Stimulated activated CD4-positive, alpha-beta T cell treated with anti-CD3 and anti-CD28 coated beads, TNF-alpha, amount 100 ng/mL, for 4 hours (primary cell): ENCODE measurements at regions not wholly inside any gene's neighbourhood (a gene's known extent, or its start where the extent isn't known, plus 50 kb on each side); places are given as distances from the start of the nearest gene placed in this dataset.
"Not testable (repeated sequence)": the region's sequence is repeated elsewhere in the genome, so short reads cannot be mapped to it uniquely, and the experiment has no call there.

Source experiments
- DNase-seq, 3 experiments: peaks; one replicate each; pipeline ENCODE4 v3.0.0-alpha.2; 2020; ENCODE audit warnings: low read depth in 3 of 3

DNA sequence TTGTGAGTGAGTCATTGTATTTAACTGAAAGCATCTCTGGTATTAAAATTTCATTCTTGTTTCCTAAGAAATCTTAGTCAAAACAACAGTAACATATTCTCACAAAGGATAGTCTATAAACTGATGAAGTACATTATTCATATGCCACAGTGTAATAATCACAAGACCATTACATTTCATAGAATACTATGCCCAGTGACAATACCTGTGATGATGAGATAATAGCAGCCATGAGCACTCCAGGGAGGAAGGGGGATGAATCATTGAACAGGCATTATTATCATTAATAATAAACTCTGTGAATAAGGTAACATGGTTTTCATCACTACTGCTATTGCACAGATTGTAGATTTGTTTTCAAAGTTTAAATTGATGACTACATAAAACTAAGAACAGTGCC lies 667.9 kb downstream of the EPM2A start:
- DNase-seq, result no peak

DNA sequence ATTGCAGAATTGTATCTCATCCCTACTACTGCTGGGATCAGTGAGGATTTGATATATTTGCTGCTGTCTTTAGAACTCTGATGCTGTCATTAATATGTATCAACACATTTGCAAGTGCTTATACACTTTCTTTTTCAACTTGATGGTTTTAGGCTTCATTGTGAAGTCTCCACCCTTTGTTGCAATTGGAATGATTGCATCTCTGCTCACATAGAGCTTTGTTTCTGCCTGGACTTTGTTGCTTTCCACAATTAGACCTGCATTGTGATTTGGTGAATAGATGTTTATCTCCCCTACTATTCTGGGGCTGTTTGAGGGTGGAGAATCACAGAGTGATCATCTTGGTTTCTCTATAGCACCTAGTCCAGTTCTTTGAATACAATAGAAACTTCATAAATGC lies 666.7 kb downstream of the EPM2A start:
- no peak for DNase-seq

DNA sequence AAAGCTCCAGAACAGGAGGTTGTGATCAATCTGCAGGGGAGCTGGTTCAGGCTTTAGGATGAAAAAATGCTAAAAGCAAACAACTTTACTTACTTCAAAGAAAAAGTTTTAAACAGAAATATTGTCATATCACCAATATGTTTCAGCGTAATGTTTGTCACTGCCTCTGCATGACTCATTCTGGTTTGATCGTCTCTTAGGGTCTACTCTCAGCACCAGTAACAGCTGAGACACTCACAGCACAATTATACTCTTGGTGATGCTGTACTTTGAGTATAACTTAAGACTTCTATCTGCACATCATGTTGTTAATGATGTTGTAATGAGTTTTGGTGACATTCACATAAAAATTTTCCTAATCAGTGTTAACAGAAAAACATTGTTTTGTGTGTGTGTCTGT lies 665.4 kb downstream of the EPM2A start:
- no peak for DNase-seq

DNA sequence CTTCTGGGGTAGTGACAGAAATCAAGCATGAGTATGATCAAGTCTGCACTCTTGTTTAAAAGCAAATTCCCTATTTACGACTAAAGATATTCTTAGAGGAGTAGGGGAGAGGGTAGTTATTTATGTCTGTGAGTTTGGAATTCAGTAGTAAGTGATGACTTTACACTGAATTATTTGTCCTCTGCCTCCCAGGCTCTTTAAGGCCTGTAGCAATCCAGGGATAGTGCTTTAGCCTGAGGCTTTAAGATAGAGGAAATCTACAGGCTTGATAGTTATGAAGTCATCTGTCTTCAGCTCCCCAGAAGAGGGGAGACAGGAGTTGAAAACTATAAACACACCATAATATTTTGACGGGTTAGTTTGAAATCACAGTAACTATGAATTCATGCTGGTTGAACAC lies 664.5 kb downstream of the EPM2A start:
- no peak for DNase-seq

DNA sequence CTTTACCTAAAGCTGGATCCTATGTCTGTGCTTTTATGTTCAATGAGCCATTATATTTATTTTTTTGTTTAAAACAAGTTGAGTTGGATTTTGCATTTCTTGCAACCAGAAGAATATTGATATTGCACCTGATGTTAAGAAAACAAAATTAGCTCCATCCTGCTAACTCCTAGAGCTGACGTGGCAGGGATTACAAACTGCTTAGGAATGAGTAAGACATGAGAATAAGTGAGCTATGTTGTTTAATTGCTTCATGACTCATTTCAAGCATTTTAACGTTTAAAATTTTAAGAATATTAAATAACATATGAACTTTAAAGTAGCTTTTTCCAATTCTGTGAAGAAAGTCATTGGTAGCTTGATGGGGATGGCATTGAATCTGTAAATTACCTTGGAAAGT lies 663.5 kb downstream of the EPM2A start:
- no peak for DNase-seq

DNA sequence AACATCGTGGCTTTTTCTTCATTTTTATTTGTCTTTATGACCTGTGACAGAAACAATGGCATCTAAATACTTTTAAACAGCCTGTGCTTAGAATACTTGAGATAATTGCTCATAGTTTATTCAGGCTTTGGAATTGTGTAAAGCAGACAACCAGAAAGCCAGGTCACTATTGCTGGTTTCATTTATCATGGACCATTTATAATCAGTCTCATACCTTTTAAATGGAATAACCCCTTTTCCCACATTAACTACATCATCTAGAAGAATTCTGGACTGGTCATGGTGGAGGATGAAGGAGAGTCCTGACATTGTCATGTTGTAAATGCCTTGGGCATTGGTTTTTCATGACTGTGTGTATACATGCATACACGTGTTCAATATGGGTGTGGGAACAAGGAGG lies 661.5 kb downstream of the EPM2A start:
- DNase-seq, result no peak

DNA sequence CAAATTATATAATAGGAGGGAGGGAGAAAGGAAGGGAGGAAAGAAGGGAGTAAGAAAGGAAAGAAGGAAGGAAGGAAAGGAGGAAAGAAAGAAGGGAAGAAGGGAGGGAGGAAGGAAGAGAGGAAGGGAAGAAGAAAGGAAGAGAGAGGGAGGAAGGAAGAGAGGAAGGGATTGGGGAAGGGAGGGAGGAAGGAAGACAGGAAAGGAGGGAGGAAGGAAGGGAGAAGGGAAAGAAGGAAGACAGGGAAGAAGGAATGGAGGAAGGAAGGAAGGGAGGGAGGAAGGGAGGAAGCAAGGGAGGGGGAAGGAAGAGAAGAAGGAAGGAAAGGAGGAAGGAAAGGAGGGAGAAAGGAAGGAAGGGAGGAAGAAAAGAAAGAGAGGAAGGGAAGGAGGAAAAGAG lies 660.5 kb downstream of the EPM2A start:
- no peak for DNase-seq

DNA sequence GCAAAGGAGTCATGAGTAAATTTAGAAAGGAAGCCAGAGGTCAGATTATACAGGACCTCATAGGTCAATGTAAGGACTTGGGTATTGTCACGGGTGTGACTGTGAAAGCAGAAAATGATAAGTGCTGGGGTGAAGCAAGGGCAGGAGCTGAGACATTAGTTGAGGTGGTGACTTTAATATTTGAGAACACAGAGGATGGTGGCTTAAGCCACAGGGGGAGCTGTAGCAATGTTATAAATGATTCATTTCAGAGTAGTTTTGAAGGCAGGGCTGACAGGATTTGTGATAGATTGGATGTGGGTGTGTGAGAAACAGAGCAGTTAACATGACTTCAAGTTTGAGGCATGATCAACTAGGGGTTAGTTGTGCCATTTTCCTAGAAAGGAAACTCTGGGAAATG lies 659.9 kb downstream of the EPM2A start:
- DNase-seq, result no peak

DNA sequence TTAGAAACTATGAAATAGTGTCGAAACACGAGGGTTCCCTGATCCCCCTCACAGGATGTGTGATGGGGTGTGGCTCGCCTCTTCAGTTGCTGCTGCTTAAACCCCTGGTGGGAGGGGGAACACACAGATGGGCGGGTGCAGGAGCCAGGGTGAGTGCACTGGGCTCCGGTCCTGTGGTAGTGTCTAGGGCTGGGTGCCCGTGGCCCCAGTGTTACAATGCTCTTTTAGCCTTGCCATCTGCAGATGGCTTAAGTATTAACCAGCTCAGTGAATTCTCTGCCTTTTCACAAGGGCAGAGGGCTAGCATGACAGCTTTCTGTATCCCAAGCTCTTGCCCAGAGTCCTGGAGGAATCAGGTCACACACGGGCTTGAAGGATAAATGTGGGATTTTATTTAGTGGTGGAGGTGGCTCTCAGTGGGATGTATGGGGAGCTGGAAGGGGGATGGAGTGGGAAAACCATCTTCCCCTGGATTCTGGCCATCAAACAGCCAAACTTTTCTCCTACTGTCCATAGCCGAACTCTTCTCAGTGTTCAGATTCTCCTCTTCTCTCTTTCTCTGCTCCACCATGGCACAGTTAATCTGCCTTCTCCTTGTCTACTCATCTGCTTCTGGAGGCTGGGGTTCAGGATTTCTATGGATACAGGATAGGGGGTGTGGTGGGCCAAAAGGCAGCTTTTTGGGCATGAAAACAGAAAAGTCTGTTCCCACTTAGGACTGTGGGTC lies 659.0 kb downstream of the EPM2A start:
- DNase-seq, result no peak

DNA sequence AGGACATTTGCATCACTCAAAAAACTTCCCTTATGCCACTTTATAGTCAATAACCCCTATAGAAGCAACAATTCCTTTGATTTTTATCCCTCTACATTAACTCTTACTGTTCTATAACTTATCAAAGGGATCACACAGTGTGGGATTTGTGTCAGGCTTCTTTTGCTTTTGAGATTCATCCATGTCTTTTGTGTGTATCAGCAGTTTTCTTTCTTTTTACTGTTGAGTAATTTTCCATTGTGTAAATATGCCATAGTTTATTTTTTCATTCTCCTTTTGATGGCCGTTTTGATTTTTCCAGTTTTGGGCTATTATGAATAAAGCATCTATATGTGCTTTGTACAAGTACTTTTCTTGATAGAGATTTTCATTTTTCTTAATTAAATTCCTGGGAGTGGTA lies 657.9 kb downstream of the EPM2A start:
- no peak for DNase-seq

DNA sequence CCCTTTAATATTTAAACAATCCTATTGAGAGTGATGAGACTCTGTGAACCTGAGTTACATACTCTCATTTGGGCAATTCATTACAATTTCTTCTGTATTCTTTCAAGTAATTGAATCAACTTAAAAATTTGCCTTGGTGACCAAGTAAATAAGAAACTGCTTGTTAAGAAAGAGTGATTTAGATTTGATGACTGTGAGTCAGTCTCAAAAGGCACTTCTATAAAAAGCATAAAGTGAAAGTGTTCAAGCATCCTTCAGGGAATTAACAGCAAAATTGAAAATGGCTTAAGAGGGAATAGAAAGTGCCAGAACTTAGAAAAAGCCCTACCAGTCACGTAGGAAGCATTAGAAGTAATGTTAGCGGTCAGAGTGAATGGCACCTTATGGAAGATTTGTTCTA lies 654.7 kb downstream of the EPM2A start:
- no peak for DNase-seq

DNA sequence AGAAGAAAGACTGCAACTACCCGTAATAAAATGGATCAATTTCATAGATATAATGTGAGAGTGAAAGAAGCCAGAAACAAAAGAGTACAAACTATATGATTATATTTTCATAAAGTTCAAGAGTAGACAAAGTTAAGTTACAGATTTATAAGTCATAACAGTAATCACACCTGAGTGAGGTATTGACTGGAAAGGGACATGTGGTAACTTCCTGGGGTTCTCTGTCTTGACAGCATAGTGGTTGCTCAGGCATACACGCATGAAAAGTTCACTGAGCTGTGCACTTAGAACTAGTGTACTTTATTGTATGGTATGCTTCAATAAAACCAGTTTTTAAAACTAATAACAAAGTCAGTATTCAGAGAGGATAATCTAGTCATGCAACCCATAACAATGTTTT lies 653.6 kb downstream of the EPM2A start:
- no peak for DNase-seq

DNA sequence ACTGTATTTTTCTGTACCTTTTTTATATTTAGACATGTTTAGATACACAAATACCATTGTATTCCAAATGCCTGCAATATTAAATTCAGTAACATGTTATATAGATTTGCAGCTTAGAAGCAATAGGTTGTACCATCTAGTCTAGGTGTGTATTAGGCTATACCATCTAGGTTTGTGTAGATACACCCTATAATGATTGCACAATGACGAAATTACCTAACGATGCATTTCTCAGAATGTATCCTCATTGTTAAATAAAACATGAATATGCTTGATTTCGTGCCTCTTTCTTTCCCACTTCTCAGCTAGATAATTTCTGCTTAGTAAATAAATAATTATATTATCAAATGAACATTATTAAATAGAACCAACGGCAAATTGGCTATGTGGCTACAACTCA lies 653.0 kb downstream of the EPM2A start:
- no peak for DNase-seq

DNA sequence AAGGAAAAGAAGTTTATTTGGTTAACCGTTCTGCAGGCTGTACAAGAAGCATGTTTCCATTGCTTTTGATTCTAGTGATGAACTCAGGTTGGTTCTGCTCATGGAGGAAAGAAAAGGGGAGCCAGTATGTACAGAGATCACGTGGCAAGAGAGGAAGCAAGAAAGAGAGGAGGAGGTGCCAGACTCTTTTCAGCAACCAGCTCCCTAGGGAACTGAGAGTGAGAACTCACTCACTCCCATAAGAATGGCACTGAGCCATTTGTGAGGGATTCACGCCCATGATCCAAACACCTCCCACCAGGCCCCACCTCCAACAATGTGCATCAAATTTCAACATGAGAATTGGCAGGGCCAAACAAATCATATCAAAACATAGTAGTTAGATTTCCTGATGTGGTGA lies 649.1 kb downstream of the EPM2A start:
- DNase-seq, result no peak

DNA sequence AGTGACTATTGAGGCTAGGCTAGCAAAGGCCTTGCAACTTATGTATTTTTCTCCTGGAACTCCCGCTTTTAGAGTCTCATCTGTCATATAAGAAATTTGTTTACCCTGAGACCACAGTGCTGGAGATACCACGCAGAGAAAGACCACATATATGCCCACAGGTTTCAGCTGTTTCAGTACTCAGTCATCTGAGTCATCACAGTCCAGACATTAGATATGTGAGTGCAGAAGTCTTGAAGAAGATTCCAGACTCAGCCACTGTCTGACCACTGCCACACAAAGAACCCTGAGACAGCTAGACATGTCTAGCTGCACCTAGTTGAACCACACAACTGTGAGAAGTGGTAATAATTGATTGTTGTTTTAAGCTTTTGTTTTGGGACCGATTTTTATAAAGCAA lies 648.3 kb downstream of the EPM2A start:
- DNase-seq, result no peak

DNA sequence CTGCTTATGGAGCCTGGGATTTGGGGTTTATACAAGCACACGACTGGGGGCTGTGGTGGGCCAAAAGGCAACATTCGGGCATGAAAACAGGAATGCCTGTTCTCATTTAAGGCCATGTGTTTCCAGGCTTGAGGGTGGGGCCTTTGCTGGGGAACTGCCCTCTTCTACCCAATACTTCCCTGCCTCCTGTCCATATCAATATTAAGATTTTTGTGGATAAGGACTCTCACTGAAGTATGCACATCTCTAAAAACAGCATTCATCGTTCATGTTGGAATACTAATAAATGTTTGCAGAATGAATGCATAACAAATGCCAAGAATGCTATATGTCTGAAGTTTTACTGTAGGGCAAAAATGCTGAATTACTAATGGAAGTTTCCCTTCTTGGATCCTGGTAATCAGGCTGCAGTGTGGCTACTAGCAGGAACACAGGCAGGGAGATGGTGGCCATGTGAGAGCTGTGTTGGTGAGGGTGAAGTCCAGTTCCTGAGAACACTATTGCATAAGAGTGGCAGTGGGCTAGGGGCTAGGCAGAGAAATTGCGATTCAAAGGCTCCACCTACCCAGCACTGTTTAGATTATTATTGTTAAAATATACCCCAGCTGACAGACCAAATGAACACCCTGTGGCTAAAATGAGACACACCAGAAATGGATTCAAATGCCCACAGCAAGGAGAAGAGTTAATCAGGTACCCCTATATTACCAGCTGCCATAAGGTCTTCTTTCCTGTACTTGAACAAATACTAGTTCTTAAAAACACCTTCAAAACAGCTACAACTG lies 644.3 kb downstream of the EPM2A start:
- DNase-seq, result no peak

DNA sequence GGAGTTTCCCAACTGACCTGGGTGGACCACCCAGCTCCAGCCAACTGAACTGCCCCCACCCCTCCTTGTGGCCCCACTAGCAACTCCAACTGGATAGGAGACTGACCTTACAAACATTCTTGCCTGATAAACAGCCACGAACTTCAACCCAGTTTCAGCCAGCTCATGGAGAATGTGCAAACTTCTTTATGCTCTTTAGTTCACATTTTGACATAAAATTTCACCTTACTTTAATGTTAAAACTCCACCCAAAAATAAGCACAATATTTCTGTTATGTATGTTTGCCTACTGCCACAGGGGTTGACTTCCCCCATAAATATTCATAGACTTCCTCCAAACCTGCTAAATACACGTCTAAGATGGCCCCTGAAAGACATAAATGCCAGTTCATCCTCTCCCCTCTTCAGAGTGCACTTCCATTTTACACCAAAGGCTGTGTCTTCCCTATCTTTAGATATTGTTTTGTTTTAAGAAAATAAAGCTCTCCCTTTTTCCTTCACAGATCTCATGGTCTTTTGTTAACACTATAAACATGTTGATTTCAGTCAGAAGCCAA lies 643.7 kb downstream of the EPM2A start:
- no peak for DNase-seq

DNA sequence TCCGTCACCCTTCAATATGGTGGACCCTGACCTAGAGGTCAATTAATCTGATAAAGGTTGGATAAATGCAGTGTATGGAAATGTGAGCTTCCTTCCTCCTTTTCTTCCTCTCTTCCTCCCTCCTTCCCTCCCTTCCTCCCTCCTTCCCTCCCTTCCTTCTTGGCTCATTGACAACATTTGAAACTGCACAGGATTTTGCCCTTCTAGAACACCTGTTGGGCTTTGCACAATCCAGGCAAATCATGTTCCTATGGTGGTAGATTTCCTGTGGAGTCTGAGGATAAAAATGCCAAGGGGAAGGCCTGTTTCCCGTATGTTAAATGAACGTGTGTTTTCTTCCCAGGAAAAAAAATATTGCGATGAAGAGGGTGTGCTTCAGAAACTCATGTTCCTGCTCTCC lies 642.8 kb downstream of the EPM2A start:
- DNase-seq, result no peak

DNA sequence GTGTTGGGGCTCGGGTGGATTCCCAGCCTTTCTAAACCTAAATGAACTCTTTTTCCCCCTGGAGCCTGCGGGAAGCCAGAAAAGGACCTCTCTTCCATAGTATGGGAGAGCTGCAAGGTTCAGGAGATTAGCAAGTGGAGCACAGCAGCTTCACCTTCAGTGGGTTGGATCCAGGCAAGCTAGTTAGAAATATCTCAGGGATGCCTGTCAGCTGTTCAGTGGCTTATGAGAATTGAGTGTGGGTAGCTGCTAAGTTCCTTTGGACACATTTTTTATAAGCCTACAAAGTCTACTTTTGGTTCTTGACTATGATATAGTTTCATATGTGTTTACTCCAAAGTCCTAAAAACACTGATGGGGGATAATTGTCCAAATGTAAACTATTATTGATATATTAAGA lies 642.1 kb downstream of the EPM2A start:
- no peak for DNase-seq

DNA sequence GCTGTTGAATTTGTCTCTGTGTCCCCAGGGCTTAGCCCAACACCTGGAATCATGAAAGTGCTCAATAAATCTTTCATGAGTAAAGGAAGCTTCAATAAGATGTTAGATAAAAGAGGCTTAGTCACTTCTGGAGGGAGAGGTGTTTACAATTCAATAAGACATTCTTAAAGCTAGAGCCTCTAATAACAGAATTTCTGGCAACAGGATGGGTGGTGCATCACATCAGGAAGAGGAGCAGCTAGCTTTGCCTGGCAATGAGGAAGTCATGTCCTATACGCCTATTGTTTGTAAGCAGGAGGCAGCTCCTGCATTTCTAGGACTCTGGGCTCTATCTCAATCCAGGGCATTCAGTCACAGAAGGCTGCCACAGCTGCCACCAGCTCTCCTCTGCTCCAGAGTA lies 638.5 kb downstream of the EPM2A start:
- no peak for DNase-seq

DNA sequence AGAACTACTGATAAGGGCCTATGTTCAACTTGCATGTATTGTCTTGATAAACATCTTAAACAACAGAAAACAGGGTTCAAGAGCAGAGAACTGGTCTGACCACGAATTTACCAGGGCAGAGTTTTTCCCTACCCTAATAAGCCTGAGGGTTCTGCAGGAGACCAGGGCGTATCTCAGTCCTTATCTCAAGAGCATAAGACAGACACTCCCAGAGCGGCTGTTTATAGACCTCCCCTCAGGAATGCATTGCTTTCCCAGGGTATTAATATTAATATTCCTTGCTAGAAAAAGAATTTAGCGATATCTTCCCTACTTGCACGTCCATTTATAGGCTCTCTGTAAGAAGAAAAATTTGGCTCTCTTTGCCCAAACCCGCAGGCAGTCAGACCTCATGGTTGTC lies 637.2 kb downstream of the EPM2A start:
- DNase-seq, result not testable (repeated sequence)

DNA sequence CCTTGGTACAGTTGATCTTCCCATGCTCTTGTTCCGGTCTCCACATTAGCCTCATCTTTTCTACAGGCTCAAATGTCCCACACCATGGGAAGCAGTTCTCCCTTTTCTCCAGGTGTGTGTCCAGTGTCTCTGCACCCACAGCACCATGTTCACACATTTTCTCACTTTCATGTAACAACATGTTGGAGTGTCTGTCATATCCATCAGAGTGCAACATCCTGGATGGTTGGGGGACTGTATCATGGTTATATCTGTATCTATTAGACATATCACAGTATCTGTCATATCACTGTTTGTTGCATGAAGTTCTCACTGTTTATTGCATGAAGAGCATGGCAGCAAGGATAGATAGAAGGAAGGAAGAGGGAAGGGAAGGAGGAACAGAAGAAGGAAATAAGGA lies 635.6 kb downstream of the EPM2A start:
- DNase-seq, result no peak

DNA sequence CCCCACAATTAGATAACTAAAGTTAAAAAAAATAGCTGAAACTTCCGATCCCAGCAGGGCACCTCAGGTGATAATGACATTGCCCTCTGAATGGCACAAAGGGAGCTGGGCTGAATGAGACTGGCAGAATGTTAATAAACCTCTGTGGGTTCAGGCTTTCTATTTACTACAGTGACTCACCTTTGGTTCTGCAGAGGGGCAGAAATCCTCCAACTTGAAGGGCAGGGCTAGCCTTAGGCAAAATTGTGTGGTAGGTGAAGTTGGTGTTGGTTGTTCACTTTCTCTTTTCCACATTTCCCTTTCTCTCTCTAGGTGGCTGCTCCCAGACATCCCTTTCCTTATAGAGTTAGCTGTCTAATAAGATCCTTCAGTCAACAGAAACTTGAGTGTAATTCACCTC lies 625.2 kb downstream of the EPM2A start:
- no peak for DNase-seq
